ENCODE measurements at regions not wholly inside any gene's neighbourhood (a gene's known extent, or its start where the extent isn't known, plus 50 kb on each side); places are given as distances from the start of the nearest gene placed in this dataset.

GRCh38 chr10:124219655-124220054 lies 126.3 kb upstream of the CHST15 start:
- no peaks in the 10 kb centered on the region for H3K9me3 ChIP-seq (ENCODE audit: control insufficient read depth, insufficient read depth, low read length)

GRCh38 chr10:124219062-124219461 lies 125.7 kb upstream of the CHST15 start:
- Mint-ChIP-seq H3K27ac (no peak overlapping the region), H3K9me3 (no peaks in the 10 kb centered on the region), H3K36me3 (no peaks in the 10 kb centered on the region), H3K27me3 (ENCODE audit: low read depth in 2 of 2) (peaks cover 0 to 10% of the 10 kb centered on the region in 2 donors), H3K4me3 (no peak overlapping the region), H3K4me1 (peaks cover 16 to 19% of the 10 kb centered on the region in 2 donors)
- WGBS (ENCODE audit: insufficient coverage), result 85% methylated on average over 12 of the region's 12 CpGs
- Histone ChIP-seq H3K4me3 (ENCODE audit: low read length) (no peak overlapping the region), H3K9me3 (ENCODE audit: control insufficient read depth, insufficient read depth, low read length) (no peaks in the 10 kb centered on the region), H3K4me1 (ENCODE audit: control insufficient read depth, insufficient read depth, low read length) (peaks cover 24% of the 10 kb centered on the region), H3K27ac (ENCODE audit: low read length) (no peak overlapping the region), H3K36me3 (ENCODE audit: control insufficient read depth, insufficient read depth, low read length) (no peaks in the 10 kb centered on the region), H3K27me3 (ENCODE audit: control insufficient read depth, insufficient read depth, low read length) (no peaks in the 10 kb centered on the region)
- intact Hi-C loops (cut with micrococcal nuclease), result no loop called here
- ATAC-seq, result no peak
- no peak for DNase-seq
- no peak for TF ChIP-seq CTCF (IDR thresholded peaks at IDR 0.05)

More at GRCh38 chr10:124219655-124220054, 126.3 kb upstream of the CHST15 start:
- peaks cover 16 to 19% of the 10 kb centered on the region in 2 donors for H3K4me1 Mint-ChIP-seq
- intact Hi-C loops (cut with micrococcal nuclease), result no loop called here
- Histone ChIP-seq H3K36me3 (ENCODE audit: control insufficient read depth, insufficient read depth, low read length) (no peaks in the 10 kb centered on the region), H3K4me3 (ENCODE audit: low read length) (no peak overlapping the region), H3K27me3 (ENCODE audit: control insufficient read depth, insufficient read depth, low read length) (no peaks in the 10 kb centered on the region), H3K4me1 (ENCODE audit: control insufficient read depth, insufficient read depth, low read length) (peaks cover 24% of the 10 kb centered on the region), H3K27ac (ENCODE audit: low read length) (no peak overlapping the region)
- no peak for TF ChIP-seq CTCF (IDR thresholded peaks at IDR 0.05)
- DNase-seq (no peak), ATAC-seq (no peak)
- H3K4me3 Mint-ChIP-seq, result no peak overlapping the region
- 77% methylated on average over 7 of the region's 7 CpGs for WGBS (ENCODE audit: insufficient coverage)
- H3K36me3 Mint-ChIP-seq, result no peaks in the 10 kb centered on the region
- no peaks in the 10 kb centered on the region for H3K9me3 Mint-ChIP-seq
- peaks cover 0 to 10% of the 10 kb centered on the region in 2 donors for H3K27me3 Mint-ChIP-seq (ENCODE audit: low read depth in 2 of 2)
- no peak overlapping the region for H3K27ac Mint-ChIP-seq

GRCh38 chr10:124217906-124218804 lies 124.8 kb upstream of the CHST15 start:
- TF ChIP-seq CTCF (IDR thresholded peaks at IDR 0.05), result no peak
- Histone ChIP-seq H3K36me3 (ENCODE audit: control insufficient read depth, insufficient read depth, low read length) (no peaks in the 10 kb centered on the region), H3K27ac (ENCODE audit: low read length) (no peak overlapping the region), H3K9me3 (ENCODE audit: control insufficient read depth, insufficient read depth, low read length) (no peaks in the 10 kb centered on the region), H3K4me1 (ENCODE audit: control insufficient read depth, insufficient read depth, low read length) (peaks cover 24% of the 10 kb centered on the region), H3K4me3 (ENCODE audit: low read length) (no peak overlapping the region), H3K27me3 (ENCODE audit: control insufficient read depth, insufficient read depth, low read length) (no peaks in the 10 kb centered on the region)
- peaks cover 16 to 19% of the 10 kb centered on the region in 2 donors for H3K4me1 Mint-ChIP-seq
- ATAC-seq (no peak), DNase-seq (no peak)
- peaks cover 0 to 10% of the 10 kb centered on the region in 2 donors for H3K27me3 Mint-ChIP-seq (ENCODE audit: low read depth in 2 of 2)
- no peak overlapping the region for H3K4me3 Mint-ChIP-seq
- H3K36me3 Mint-ChIP-seq, result no peaks in the 10 kb centered on the region
- intact Hi-C loops (cut with micrococcal nuclease), result no loop called here
- no peaks in the 10 kb centered on the region for H3K9me3 Mint-ChIP-seq
- no peak overlapping the region for H3K27ac Mint-ChIP-seq
- WGBS (ENCODE audit: insufficient coverage), result 91% methylated on average over 12 of the region's 12 CpGs
